ENCODE measurements at regions not wholly inside any gene's neighbourhood (a gene's known extent, or its start where the extent isn't known, plus 50 kb on each side); places are given as distances from the start of the nearest gene placed in this dataset.

DNA sequence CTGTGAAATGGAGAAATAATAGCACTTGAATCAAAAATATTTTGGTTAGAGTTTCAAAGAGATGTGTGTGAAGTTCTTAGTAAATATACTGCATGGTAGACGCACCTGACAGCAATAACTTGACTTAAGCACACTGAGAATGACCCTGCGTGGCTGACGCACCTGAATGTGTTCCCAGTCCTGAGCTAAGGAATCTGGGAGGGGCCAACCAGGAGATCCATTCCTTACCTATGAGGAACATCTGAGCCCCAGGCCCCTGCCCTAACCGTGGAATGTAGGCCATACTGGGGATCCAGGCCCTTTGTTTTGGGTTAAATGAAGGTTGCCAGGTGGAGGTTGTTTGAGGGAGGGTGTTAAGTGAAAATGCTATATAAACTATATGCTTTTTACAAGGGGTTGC, 284.4 kb downstream of the RBM43 start:
- DNase-seq (ENCODE audit: low read depth) = no peak

DNA sequence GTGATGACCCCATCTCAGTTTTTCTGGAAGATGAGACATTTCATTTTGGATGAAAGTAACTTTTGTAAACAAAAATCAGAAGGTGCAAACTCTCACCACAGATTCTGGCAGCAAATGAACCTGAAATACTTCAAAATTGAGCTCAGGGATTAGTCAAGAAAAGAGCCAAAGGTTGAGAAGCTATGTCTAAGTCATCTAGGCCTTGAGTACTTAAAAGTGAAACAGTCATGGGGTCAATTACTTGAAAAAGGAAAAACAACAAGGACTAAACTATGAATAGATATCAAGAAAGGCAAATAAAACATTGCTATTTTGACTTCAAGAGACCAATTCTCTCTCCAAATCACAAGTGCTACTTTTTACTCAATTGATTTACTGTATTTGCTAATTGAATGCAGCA, 285.1 kb downstream of the RBM43 start:
- no peak for DNase-seq (ENCODE audit: low read depth)

DNA sequence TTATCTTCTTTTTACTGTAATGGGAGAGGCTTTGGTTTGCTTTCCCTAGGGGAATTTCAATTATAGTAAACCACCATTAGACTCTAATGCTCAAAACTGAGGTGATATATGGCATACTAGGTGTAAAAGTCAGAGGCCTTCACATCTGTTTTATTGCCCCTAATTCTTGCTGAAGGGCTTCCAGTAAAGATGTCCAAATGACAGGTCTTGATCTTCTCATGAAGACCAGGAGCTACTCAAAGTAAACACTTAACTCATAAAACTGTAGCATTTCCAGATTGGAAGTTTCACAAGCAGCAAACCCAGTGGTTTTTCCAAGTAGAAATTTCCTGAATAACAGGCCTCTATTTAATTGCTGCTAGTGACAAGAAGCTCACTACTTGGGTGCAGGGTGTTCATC, 286.8 kb downstream of the RBM43 start:
- DNase-seq (ENCODE audit: low read depth) = no peak

DNA sequence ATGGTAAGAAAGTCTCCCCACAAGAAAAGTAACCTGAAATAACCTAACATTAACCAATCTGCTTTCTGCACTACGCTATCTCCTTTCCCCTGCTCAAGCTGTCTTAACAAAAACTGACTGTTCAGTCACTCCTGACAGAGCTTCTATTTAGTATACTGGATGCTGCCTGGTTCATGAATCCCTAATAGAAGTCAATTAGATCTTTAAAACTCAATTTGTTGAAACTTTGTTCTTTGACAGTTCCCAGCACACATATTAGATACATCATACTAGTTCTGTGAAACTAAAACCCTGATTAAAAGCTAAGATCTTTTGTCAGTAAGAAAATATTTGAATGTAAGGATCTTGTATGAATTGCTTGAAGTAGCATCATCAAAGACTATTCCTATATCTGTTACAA, 287.4 kb downstream of the RBM43 start:
- no peak for DNase-seq (ENCODE audit: low read depth)

DNA sequence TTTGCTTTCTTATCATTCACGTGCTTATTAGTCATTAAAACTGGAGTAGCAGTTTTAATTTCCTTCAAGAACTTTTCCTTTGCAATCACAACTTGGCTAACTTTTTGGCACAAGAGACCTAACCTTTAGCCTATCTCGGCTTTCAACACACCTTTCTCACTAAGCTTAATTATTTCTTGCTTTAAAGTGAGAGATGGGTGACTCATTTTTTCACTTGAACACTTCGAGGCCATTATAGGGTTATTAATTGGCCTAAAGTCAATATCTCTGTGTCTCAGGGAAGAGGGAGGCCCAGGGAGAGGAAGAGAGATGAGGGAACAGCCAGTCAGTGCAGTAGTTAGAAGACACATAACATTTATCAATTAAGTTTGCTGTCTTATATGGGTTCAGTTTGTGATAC, 289.8 kb downstream of the RBM43 start:
- no peak for DNase-seq (ENCODE audit: low read depth)

DNA sequence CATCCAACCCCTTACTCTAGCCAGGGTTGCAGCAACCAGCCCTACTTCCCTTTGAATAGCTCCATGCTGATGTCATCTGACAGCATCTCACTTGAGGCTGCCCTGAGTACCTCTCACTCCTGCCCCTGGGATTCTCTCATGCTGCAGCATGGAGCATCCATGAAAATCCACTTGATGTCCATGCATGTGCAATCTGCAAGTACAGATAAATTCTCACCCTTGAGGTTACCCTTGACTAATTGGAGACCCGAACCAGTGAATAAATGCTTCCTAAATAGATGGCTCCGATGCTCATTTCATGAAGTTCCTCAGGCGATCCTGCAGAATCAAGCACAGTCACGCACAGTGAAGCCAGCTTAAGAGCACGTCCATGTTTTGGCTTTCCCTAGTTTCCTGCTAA, 298.3 kb downstream of the RBM43 start:
- DNase-seq (ENCODE audit: low read depth) = no peak

DNA sequence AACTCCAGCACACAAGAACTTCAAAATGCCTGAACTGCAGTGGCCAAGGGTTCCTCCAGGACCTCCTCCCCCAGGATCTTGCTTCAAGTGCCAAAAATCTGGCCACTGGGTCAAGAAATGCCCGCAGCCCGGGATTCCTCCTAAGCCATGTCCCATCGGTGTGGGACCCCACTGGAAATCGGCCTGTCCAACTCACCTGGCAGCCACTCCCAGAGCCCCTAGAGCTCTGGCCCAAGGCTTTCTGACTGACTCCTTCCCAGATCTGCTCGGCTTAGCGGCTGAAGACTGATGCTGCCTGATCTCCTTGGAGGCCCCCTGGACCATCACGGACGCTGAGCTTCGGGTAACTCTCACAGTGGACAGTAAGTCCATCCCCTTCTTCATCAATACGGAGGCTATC, 306.4 kb downstream of the RBM43 start:
- DNase-seq (ENCODE audit: low read depth) = no peak

DNA sequence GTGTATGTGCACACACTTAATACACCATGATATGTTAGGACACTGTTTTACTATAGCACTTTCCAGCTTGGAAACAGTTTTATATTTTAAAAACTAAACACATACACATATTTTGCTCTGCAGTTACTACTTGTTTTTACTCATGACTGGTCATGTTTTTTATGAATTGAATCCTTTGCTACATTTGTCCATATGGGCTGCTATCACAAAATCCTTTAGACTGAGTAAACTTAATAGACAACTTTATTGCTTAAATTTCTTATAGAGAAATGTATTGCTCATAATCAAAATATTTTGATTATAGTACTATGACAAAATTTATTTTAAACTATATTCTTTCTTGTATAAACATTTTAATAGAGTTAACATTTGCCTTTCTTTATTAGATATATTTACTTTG, 314.8 kb downstream of the RBM43 start:
- no peak for DNase-seq (ENCODE audit: low read depth)

DNA sequence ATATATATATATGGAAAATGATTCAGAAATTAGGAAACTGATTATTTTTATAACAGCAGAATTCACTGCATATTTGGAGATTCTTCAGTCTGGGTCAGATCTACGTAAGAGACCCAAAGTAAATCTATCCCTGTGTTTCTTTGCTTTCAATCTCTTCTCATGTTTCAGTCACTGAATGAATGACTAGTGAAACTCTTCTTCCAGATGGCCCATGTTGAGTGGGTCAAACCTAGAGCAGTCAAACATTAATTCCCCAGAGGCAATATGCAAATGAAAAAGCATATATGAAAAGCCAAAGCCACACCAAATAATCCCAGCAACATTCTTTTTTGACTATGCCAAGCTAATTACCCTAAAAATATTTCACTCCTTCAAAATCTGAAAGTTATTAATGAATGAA, 317.3 kb downstream of the RBM43 start:
- no peak for DNase-seq (ENCODE audit: low read depth)

DNA sequence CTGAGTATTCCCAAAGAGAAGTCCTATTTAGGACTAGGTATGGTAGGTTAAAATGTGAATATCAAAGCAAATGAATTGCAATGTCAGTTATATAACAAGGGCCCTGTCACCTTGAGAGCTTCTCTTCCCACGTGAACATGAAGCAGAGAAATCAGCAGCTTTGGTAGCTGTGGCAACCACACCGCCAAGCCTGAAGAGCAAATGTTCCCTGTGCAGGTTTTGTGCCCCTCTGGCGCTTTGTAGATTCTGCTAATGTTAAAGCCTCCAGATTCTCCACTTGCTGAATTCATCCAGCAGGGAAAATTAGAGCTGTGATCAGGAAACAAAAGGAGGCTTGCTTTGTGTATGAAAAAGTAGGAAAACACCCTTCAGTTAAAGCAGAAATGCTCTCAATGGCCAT, 322.6 kb downstream of the RBM43 start:
- no peak for DNase-seq (ENCODE audit: low read depth)

DNA sequence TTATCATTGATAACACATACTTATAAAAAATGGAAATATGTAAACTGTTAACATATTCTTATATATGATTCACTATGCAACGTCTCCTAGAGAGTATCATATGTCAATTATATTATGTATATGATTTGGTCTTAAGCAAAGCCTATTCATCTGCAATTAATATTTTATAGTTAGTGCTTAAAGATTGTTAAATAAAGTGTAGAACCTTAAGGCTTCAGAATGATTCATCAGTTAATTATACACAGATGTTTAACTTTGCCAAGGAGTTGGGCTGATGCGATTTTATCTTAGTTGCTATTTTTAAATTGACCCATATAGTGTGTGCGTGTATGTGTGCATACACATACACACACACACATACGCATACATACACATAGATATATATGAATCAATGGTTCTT, 323.1 kb downstream of the RBM43 start:
- no peak for DNase-seq (ENCODE audit: low read depth)

DNA sequence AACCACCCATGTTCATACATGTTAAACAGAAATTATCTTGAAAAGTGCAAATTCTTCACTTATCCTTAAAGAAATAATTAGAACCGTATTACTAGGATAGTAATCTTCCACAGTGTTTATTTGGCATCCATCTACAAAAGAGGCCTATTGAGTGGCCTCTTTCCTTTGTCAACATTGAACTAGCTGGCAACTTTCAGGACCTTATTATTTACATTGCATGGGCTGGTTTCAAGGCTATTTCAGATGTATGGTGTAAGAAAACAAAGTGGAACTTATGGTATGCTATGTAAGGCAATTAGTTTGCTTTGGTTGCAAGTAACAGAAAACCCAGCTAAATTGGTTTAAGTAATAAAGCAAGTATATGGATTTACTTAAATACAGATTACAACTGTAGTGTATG, 324.6 kb downstream of the RBM43 start:
- no peak for DNase-seq (ENCODE audit: low read depth)

DNA sequence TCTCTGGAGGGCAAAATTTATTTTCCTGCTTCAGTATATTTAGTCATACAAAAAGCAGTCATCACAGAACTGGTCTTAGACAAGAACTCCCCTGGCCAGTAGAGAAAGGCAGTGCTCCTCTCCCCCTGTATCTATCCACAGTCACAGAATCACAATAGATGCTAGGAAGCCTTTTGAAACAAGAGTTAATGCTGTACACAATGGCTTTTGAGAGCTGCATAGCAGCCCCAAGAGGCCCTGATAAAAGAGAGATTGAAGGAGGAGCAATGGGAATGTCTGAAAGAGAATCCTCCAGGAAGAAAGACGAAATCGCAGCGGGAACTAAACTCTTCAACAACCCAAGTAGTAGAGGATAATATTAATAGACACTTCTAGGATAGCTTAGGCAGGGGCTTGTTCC, 330.2 kb downstream of the RBM43 start:
- DNase-seq (ENCODE audit: low read depth) = no peak

DNA sequence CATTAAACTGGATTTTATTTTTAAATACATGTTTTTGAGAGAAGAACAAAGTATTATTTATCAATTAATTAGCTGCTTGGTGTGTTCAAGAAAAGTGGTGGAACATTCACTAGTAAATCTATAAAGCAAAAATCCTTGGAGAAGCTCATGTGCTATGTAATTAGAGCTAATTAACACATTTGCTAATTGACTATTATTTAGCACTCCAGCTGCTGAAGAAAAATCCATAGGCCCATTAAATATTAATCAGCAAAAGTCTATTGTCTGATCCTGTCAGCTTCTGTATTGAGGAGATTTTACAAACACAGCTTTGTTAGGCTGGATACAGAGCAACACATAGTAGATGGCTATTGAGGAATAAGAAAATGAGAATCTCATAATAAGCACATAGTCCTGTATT, 336.1 kb downstream of the RBM43 start:
- DNase-seq (ENCODE audit: low read depth) = no peak

DNA sequence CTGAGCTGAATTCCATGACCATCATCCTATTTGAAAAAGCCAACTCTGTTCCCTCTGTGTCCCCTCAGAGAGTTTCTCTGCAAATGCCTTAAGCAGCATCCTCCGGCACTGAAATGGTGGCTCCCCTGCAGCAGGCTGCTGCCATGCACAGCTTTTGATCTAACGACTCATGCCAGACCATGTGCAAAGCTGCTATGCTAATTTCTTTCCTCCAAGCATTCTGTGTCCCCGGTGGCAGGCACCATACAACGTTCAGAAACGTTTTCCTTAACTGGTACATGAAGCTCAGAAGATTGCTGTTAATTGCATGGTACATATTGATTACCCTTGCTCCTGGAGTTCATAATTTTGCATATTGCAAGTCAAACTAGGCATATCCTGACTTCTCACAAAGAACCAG, 336.8 kb downstream of the RBM43 start:
- no peak for DNase-seq (ENCODE audit: low read depth)

DNA sequence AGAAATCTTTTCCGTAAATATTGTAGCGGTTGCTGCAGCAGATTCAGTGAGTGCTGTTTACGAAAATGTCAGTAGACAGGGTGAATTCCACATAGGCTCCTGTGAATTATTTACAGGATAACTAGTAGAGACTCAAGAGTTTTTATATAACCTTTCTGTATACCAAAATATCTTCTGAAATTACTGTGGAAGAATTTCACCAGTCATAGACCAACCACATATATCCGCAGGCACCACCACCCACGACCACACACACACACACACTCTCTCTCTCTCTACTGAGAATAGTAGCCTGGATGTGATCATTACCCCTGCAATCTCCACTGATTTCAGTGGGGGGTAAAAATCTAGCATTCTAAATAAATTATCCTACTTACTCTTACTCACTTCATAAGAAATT, 341.8 kb downstream of the RBM43 start:
- no peak for DNase-seq (ENCODE audit: low read depth)

DNA sequence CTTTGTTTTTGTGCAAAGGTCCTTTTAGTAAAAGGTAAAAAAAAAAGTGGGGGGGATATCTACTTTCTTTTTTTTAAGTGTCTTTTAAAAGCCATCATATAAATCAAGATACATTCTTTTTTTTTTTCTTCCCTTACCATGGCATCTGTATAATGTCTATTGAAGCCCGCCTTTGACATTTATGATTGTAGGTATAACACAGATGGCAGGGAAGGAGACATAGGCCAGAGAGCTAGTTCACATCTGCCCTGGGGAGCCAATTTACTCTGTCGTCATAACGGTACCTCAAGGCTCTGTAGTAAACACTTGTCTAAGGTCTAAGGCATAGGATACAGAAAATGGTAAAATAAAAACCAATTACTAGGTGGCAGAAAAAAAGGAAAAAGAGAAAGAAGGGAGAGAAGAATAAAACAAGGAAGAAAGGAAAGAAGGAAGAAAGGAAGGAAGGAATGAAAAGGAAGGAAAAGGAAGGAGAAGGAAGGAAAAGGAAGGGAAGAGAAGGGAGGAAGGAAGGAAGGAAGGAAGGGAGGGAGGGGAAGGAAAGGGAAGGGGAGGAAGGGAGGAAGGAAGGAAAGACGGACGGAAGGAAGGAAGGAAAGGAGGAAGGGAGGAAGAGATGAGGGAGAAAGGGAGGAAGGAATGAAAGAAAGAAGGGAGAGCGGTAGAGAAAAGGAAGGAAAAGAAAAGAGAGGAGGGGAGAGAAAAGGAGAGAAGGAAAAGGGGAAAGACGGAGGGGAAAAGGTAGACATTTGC, 343.5 kb downstream of the RBM43 start:
- no peak for DNase-seq (ENCODE audit: low read depth)

DNA sequence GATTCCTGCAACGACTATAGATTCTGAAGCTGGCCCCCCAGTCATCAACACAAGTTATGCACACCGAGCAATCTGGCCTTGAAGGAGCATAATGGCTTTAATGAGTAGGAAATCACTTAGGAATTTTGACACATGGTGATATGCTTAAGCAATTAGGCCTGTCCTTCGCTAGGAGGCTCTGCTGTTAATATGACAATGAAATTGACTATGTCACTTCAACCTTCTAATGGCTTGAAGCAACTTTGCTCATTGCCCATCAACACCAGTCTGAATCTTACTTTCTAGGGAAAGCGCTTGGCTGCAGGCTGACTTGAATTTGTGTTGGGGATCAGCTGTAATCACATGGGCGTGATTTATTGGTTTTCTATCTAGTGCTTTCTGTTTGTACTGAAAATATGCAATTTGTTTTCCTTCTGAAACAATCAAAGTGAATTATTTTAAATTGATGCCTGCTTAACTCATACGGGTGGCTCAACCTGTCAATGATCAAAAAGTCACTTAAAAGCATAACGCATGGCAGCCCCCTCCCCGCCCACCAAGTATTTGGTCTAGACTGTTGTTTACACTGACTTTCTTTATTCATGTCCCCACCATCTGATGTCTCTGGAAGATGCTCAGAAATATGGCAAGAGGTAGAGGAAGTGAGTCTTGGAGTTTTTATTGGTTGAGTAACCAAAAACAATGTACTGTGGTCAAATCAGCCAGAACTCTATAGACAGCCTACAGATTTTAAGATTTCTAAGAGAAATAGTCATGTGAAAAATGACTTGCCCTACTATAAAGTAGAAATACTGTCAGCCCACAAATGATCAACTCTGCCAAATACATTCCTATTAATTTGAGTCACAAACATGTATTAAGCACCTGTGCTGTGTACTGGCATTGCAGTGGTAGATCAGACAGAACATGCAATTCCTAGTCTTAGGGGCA, 344.9 kb downstream of the RBM43 start:
- no peak for DNase-seq (ENCODE audit: low read depth)

DNA sequence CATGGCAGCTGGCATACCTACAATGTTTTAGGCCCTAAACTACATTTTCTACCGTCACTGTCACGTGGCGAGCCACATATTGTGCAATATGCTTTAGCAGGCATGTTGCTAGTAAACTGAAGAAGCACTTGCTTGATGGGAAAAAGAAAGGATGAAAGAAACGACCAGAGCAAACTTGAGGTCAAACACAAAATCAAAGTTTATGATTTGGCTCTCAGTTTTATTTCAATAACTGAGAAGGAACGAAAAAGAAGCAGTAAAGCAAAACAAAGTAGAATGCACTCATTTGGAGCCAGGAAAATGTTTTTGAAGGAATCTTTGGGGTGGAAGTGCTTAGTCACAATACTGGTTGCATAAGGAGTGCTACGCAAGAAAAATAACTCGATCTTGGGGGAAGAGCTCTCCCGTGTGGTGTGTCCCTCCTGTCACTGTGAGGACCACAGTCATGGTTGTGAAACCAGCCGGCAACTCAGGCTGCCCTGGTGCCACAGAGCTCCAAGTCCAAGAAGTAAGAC, 349.8 kb downstream of the RBM43 start:
- DNase-seq (ENCODE audit: low read depth) = peak; percentile 43

DNA sequence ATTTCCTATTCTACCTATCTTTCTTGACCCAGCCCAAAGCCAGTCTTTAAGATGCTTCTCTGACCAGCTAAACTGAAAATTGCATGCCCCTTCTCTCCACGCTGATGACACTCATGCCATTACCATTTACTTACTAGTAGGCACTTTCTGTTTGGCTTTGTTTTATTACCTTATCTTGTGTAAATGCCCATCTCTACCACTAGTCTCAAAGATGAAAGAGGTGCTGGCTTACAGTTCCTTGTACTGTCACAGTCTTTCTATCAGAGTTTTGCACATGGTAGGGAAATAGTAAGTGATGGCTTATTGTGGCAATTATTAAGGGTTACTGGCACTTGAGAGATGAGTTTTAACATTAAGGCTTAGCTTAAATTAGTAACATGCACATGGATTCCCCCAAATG, 352.1 kb downstream of the RBM43 start:
- DNase-seq (ENCODE audit: low read depth) = no peak

DNA sequence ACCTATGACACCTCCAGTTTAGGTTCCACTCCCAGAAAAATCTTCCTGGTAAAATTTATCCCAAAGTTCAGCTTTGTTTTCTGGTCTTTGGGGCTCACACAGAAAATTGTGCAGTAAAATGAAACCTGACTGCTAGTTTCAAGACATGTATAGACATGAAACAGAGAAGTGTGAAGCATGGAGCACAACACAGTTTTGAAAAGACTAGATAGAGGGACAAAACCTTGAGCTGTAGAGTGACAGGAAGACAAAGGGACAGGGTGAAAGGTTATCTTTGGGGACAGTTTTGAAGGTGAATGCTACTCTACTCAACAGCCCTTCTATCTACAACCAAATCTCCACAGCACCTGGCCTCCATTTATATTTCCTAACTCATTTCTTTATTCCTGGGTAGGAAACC, 352.6 kb downstream of the RBM43 start:
- no peak for DNase-seq (ENCODE audit: low read depth)

DNA sequence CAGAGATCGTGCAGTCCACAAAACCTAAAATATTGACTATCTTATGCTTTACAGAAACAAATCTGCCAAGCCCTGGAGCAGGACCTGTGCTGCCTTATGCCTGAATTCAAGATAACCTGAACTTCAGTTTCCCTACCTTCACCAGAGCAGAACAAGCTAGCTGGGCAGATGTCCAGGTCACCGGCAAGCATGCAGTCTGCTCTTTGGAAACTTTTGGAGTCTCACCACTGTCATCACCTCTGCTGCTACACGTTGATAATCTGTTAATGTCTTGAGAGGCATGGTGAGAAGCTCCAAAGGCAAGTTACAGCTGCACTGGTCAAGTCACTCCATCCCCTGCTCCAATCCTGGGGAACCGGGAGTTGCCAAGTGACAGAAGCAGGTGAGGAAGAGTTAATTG, 354.2 kb downstream of the RBM43 start:
- no peak for DNase-seq (ENCODE audit: low read depth)

DNA sequence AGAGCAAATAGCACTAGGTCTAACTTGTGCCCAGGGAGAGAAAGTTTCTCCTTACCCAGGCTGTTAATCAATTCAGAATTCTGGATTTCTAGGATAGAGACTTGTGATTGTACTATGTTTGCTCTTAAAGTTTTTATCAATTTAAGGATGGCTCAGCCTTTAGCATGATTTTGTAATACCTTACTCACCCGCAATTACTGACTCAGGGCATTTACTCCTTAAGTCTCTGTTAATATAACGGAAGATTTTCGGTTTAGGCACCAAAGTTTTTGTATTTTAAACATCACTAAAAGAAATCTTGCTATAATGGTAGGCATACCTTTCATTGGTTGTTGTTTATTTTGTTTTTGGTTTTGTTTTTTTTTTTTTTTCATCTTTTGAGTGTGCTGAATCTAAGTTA, 358.2 kb downstream of the RBM43 start:
- no peak for DNase-seq (ENCODE audit: low read depth)

Measured in forelimb muscle (tissue), 1 donor.